H1 (cell line): ENCODE measurements at regions not wholly inside any gene's neighbourhood (a gene's known extent, or its start where the extent isn't known, plus 50 kb on each side); places are given as distances from the start of the nearest gene placed in this dataset.

ENCODE experiments used
- KDM4A ChIP-seq: IDR thresholded peaks from one replicate; pipeline ENCODE4 v1.7.1; 2012; ENCODE audit warnings: low read depth, mild to moderate bottlenecking, moderate library complexity, low read length, inconsistent platforms; ENCODE audit not compliant: severe bottlenecking
- PHF8 ChIP-seq: fragments of 200-600 bp; sonication (generic); conservative IDR thresholded peaks from 2 replicates; pipeline ENCODE4 v1.7.1; 2012; ENCODE audit warnings: low read depth, mild to moderate bottlenecking, inconsistent platforms, low read length, moderate library complexity
- RFX5 ChIP-seq: IDR thresholded peaks from 2 replicates; pipeline ENCODE4 v1.6.1; 2011; ENCODE audit warnings: low read depth, low read length, improper control_type of control experiment, borderline replicate concordance
- RXRA ChIP-seq: IDR thresholded peaks from 2 replicates; pipeline ENCODE4 v1.6.1; 2011; ENCODE audit warnings: low read depth, mild to moderate bottlenecking, low read length, moderate library complexity; ENCODE audit not compliant: insufficient read depth
- SP4 ChIP-seq: IDR thresholded peaks from 2 replicates; pipeline ENCODE4 v1.6.1; 2012; ENCODE audit warnings: low read length, inconsistent platforms
- TAF1 ChIP-seq: IDR thresholded peaks from 2 replicates; pipeline ENCODE4 v1.6.1; 2011; ENCODE audit warnings: mild to moderate bottlenecking, low read depth, low read length
- TAF7 ChIP-seq: optimal IDR thresholded peaks from 2 replicates; pipeline ENCODE3; 2011; ENCODE audit warnings: low read depth, mild to moderate bottlenecking, inconsistent platforms, low read length, moderate library complexity, borderline replicate concordance
- TCF12 ChIP-seq: IDR thresholded peaks from 2 replicates; pipeline ENCODE4 v1.6.1; 2011; ENCODE audit warnings: low read depth, mild to moderate bottlenecking, low read length
- TEAD4 ChIP-seq: IDR thresholded peaks from 2 replicates; pipeline ENCODE4 v1.6.1; 2012; ENCODE audit warnings: low read depth, low read length, inconsistent platforms, mixed read lengths
- TF ChIP-seq, protein P1 (sequence below): fragments of 300-600 bp; sonication (generic); IDR thresholded peaks from 2 replicates; pipeline ENCODE4 v1.7.1; 2012; ENCODE audit warnings: low read length, moderate library complexity, mild to moderate bottlenecking, inconsistent platforms; ENCODE audit not compliant: insufficient replicate concordance

DNA sequence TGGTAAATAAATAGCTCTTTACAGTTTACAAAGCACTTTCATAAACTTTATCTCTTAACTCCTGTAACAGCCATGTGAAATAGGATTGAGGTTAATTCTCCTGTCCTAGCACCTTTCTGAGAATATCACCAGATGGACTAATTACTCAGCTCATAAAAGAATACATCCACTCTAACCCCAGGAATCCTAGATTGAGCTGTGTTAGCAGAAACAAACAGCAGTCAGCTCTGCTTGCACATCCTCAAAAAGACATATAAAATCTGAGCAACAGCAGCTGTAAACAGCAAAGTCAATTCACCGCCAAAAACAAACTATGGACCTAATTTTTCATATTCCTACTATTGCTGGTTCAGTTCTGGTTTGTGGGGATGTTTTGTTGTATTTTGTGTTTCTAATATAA, 182.8 kb downstream of the QDPR start (continued):
- TF ChIP-seq, protein P1, sequence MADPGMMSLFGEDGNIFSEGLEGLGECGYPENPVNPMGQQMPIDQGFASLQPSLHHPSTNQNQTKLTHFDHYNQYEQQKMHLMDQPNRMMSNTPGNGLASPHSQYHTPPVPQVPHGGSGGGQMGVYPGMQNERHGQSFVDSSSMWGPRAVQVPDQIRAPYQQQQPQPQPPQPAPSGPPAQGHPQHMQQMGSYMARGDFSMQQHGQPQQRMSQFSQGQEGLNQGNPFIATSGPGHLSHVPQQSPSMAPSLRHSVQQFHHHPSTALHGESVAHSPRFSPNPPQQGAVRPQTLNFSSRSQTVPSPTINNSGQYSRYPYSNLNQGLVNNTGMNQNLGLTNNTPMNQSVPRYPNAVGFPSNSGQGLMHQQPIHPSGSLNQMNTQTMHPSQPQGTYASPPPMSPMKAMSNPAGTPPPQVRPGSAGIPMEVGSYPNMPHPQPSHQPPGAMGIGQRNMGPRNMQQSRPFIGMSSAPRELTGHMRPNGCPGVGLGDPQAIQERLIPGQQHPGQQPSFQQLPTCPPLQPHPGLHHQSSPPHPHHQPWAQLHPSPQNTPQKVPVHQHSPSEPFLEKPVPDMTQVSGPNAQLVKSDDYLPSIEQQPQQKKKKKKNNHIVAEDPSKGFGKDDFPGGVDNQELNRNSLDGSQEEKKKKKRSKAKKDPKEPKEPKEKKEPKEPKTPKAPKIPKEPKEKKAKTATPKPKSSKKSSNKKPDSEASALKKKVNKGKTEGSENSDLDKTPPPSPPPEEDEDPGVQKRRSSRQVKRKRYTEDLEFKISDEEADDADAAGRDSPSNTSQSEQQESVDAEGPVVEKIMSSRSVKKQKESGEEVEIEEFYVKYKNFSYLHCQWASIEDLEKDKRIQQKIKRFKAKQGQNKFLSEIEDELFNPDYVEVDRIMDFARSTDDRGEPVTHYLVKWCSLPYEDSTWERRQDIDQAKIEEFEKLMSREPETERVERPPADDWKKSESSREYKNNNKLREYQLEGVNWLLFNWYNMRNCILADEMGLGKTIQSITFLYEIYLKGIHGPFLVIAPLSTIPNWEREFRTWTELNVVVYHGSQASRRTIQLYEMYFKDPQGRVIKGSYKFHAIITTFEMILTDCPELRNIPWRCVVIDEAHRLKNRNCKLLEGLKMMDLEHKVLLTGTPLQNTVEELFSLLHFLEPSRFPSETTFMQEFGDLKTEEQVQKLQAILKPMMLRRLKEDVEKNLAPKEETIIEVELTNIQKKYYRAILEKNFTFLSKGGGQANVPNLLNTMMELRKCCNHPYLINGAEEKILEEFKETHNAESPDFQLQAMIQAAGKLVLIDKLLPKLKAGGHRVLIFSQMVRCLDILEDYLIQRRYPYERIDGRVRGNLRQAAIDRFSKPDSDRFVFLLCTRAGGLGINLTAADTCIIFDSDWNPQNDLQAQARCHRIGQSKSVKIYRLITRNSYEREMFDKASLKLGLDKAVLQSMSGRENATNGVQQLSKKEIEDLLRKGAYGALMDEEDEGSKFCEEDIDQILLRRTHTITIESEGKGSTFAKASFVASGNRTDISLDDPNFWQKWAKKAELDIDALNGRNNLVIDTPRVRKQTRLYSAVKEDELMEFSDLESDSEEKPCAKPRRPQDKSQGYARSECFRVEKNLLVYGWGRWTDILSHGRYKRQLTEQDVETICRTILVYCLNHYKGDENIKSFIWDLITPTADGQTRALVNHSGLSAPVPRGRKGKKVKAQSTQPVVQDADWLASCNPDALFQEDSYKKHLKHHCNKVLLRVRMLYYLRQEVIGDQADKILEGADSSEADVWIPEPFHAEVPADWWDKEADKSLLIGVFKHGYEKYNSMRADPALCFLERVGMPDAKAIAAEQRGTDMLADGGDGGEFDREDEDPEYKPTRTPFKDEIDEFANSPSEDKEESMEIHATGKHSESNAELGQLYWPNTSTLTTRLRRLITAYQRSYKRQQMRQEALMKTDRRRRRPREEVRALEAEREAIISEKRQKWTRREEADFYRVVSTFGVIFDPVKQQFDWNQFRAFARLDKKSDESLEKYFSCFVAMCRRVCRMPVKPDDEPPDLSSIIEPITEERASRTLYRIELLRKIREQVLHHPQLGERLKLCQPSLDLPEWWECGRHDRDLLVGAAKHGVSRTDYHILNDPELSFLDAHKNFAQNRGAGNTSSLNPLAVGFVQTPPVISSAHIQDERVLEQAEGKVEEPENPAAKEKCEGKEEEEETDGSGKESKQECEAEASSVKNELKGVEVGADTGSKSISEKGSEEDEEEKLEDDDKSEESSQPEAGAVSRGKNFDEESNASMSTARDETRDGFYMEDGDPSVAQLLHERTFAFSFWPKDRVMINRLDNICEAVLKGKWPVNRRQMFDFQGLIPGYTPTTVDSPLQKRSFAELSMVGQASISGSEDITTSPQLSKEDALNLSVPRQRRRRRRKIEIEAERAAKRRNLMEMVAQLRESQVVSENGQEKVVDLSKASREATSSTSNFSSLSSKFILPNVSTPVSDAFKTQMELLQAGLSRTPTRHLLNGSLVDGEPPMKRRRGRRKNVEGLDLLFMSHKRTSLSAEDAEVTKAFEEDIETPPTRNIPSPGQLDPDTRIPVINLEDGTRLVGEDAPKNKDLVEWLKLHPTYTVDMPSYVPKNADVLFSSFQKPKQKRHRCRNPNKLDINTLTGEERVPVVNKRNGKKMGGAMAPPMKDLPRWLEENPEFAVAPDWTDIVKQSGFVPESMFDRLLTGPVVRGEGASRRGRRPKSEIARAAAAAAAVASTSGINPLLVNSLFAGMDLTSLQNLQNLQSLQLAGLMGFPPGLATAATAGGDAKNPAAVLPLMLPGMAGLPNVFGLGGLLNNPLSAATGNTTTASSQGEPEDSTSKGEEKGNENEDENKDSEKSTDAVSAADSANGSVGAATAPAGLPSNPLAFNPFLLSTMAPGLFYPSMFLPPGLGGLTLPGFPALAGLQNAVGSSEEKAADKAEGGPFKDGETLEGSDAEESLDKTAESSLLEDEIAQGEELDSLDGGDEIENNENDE: no peak
- TF ChIP-seq RFX5: no peak
- TF ChIP-seq KDM4A: no peak
- TF ChIP-seq TEAD4: no peak
- no peak for TF ChIP-seq SP4
- no peak for TF ChIP-seq TAF1
- no peak for TF ChIP-seq RXRA
- TF ChIP-seq TCF12: no peak
- TF ChIP-seq TAF7: no peak
- no peak for TF ChIP-seq PHF8
